Smooth muscle cell (in vitro differentiated cells): ENCODE measurements at regions not wholly inside any gene's neighbourhood (a gene's known extent, or its start where the extent isn't known, plus 50 kb on each side); places are given as distances from the start of the nearest gene placed in this dataset.

Source experiments
- DNase-seq: peaks from one replicate; lab custom pipeline; 2025; ENCODE audit not compliant: unreplicated experiment; lab: John Stamatoyannopoulos, UW
- H2AFZ ChIP-seq: fragments of 200-600 bp; sonication (generic); 2 replicates; pipeline ENCODE4 v1.6.0; 2016; ENCODE audit warnings: antibody characterized with exemption, low read depth, mild to moderate bottlenecking
- H3F3A ChIP-seq: fragments of 200-600 bp; sonication (generic); 2 replicates; pipeline ENCODE4 v1.6.0; 2017; ENCODE audit warnings: antibody characterized with exemption, low read depth
- H3K27ac ChIP-seq: fragments of 200-600 bp; sonication (generic); 2 replicates; pipeline ENCODE4 v1.5.1; 2016; ENCODE audit warnings: low read depth, mild to moderate bottlenecking
- H3K27me3 ChIP-seq: fragments of 200-600 bp; sonication (generic); 2 replicates; pipeline ENCODE4 v1.6.1; 2016; ENCODE audit warnings: low read depth, mild to moderate bottlenecking
- H3K36me3 ChIP-seq: fragments of 200-600 bp; sonication (generic); 2 replicates; pipeline ENCODE4 v1.5.1; 2016; ENCODE audit warnings: low read depth
- H3K4me1 ChIP-seq: fragments of 200-600 bp; sonication (generic); 2 replicates; pipeline ENCODE4 v1.5.1; 2016; ENCODE audit warnings: low read depth
- H3K4me2 ChIP-seq: fragments of 200-600 bp; sonication (generic); 2 replicates; pipeline ENCODE4 v1.6.0; 2016; ENCODE audit warnings: mild to moderate bottlenecking
- H3K4me3 ChIP-seq: fragments of 200-600 bp; sonication (generic); 2 replicates; pipeline ENCODE4 v1.5.1; 2016; ENCODE audit warnings: mild to moderate bottlenecking
- H3K79me2 ChIP-seq: fragments of 200-600 bp; sonication (generic); 2 replicates; pipeline ENCODE4 v1.6.0; 2016; ENCODE audit warnings: low read depth, mild to moderate bottlenecking
- H3K9ac ChIP-seq: fragments of 200-600 bp; sonication (generic); 2 replicates; pipeline ENCODE4 v1.6.0; 2016; ENCODE audit warnings: low read depth
- H3K9me3 ChIP-seq: fragments of 200-600 bp; sonication (generic); replicated peaks from 2 replicates; pipeline ENCODE4 v1.5.1; 2016; ENCODE audit warnings: low read depth
- H4K20me1 ChIP-seq: fragments of 200-600 bp; sonication (generic); 2 replicates; pipeline ENCODE4 v1.6.0; 2016; ENCODE audit warnings: low read depth
- WGBS: methylation state at CpG from one replicate; pipeline ENCODE4 v1.1.7; 2016; ENCODE audit warnings: low lambda C conversion rate; 5-methylcytosine and 5-hydroxymethylcytosine counted together
- TF ChIP-seq, protein P1 (sequence below): fragments of 200-600 bp; sonication (generic); IDR thresholded peaks from 2 replicates; pipeline ENCODE4 v1.5.1; 2017; ENCODE audit warnings: borderline replicate concordance, mild to moderate bottlenecking, antibody characterized with exemption; ENCODE audit not compliant: insufficient read depth, poor library complexity, severe bottlenecking

DNA sequence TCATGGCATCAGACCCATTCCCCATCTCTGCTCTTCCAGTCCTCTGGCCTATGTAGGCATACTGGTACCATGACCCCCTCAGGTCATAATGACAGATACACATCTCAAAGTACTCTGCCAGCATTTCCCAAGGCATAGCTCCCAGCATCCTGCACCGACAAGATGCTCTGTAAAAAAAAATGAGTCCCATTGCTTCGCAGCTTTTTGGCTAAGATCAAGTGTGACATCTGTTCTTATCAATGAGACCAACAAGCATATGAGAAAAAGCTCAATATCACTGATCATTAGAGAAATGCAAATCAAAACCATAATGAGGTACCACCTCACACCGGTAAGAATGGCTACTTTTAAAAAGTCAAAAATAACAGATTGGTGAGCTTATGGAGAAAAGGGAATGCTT is 463.9 kb upstream of the PROK2 start:
- H3K79me2 ChIP-seq: no peaks in the 10 kb centered on the region
- no peaks in the 10 kb centered on the region for H3F3A ChIP-seq
- H3K4me2 ChIP-seq: no peak overlapping the region
- no peak overlapping the region for H2AFZ ChIP-seq
- H4K20me1 ChIP-seq: no peaks in the 10 kb centered on the region
- H3K9me3 ChIP-seq: no peaks in the 10 kb centered on the region
- TF ChIP-seq, protein P1, sequence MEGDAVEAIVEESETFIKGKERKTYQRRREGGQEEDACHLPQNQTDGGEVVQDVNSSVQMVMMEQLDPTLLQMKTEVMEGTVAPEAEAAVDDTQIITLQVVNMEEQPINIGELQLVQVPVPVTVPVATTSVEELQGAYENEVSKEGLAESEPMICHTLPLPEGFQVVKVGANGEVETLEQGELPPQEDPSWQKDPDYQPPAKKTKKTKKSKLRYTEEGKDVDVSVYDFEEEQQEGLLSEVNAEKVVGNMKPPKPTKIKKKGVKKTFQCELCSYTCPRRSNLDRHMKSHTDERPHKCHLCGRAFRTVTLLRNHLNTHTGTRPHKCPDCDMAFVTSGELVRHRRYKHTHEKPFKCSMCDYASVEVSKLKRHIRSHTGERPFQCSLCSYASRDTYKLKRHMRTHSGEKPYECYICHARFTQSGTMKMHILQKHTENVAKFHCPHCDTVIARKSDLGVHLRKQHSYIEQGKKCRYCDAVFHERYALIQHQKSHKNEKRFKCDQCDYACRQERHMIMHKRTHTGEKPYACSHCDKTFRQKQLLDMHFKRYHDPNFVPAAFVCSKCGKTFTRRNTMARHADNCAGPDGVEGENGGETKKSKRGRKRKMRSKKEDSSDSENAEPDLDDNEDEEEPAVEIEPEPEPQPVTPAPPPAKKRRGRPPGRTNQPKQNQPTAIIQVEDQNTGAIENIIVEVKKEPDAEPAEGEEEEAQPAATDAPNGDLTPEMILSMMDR: no peak
- no peak for DNase-seq
- H3K27ac ChIP-seq: no peak overlapping the region
- 94% methylated on average over 3 of the region's 3 CpGs for WGBS
- H3K4me1 ChIP-seq: no peaks in the 10 kb centered on the region
- H3K36me3 ChIP-seq: no peaks in the 10 kb centered on the region
- no peaks in the 10 kb centered on the region for H3K27me3 ChIP-seq
- no peak overlapping the region for H3K9ac ChIP-seq
- H3K4me3 ChIP-seq: no peak overlapping the region

DNA sequence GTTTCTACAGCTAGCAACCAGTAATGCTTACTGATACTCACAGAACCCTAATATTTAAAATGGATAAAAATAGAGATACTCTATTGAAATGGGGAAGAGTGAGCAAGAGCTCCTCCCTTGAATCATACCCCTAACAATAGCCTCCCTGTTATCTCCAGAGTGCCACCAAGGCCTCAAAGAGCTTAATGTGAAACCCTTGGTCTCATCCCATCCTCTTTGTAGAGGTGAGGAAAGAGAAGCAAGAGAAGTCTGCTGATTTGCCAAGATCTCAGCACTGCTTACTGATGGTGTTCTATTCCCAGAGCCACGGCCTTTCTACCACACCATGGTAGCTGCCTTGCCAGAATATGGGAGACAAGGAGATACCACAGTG is 463.4 kb upstream of the PROK2 start:
- H4K20me1 ChIP-seq: no peaks in the 10 kb centered on the region
- H3K4me1 ChIP-seq: no peaks in the 10 kb centered on the region
- no peaks in the 10 kb centered on the region for H3K9me3 ChIP-seq
- H3K9ac ChIP-seq: no peak overlapping the region
- no peaks in the 10 kb centered on the region for H3K79me2 ChIP-seq
- DNase-seq: no peak
- H3K27me3 ChIP-seq: no peaks in the 10 kb centered on the region
- no peak overlapping the region for H3K27ac ChIP-seq
- no peaks in the 10 kb centered on the region for H3K36me3 ChIP-seq
- no peak overlapping the region for H3K4me2 ChIP-seq
- 91% methylated on average over 1 of the region's 1 CpG for WGBS
- no peak overlapping the region for H2AFZ ChIP-seq
- TF ChIP-seq, protein P1: no peak
- no peak overlapping the region for H3K4me3 ChIP-seq
- no peaks in the 10 kb centered on the region for H3F3A ChIP-seq

DNA sequence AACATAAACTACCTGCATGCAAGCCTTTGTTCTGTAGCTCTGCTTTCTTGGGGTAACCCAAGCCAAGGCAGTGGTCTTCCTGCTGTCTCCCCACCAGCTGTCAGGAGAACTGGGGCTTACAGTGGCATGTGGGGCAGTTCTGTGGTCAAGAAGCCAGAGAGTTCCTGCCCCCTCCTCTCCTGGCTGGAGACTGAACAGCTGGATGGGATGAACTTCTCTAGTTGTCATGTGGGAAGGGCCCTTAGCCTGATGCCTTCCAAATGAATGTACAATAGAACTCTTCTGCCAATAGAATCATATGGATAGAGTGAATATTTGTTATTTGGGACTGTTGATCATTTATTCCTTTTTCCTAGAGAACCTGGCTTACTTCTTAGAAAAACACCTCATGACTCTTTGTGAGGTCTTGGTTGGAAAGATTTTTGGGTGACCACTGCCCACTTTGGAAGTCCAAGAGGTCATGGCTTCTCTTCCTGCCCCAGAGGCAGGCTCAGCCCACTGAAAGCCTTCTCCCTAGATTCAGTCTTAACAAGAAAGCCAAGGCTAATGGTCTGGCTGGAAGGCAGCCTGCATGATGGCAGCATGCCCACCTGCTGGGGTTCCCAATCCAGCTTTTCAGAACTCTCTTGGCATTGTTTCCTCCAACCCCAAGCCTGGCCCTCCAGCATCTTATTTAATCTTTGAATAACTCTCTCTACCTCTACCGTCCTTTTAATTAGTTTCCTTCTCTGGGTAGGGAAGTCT is 462.9 kb upstream of the PROK2 start:
- no peaks in the 10 kb centered on the region for H3K27me3 ChIP-seq
- WGBS: 3% methylated on average over 1 of the region's 1 CpG

More for the DNA sequence above, 462.9 kb upstream of the PROK2 start:
- H3K4me2 ChIP-seq: no peak overlapping the region
- no peak overlapping the region for H3K9ac ChIP-seq
- H3K79me2 ChIP-seq: no peaks in the 10 kb centered on the region
- H3K9me3 ChIP-seq: no peaks in the 10 kb centered on the region
- TF ChIP-seq, protein P1: no peak
- no peaks in the 10 kb centered on the region for H3K36me3 ChIP-seq
- DNase-seq: no peak
- H2AFZ ChIP-seq: no peak overlapping the region
- peaks cover 1% of the 10 kb centered on the region for H3K4me1 ChIP-seq
- no peaks in the 10 kb centered on the region for H3F3A ChIP-seq
- no peaks in the 10 kb centered on the region for H4K20me1 ChIP-seq
- no peak overlapping the region for H3K4me3 ChIP-seq
- H3K27ac ChIP-seq: no peak overlapping the region
